ENCODE measurements at regions not wholly inside any gene's neighbourhood (a gene's known extent, or its start where the extent isn't known, plus 50 kb on each side); places are given as distances from the start of the nearest gene placed in this dataset.

DNA sequence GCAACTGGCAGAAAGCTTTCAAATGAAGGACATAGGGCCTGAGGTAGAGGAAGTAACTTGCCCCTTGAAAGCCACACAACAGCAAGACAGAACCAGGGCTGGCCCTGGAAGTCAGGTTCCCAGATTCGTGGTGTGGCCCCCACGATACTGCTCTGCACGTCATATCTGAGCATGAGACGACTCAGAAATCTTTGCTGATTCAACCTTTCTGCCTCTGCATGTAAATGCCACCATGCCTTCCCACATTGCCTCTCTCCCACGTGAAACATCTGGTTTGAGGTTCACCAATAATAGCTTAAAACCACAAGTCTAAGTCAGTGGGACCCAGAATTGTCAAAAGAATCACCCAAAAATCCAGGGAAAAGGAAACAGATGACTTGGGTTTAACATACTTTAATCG lies 214.0 kb upstream of the TRIB2 start:
- Histone ChIP-seq H4K20me1 (ENCODE audit: control insufficient read depth, insufficient read depth, low read length, poor library complexity, severe bottlenecking) (no peaks in the 10 kb centered on the region), H3K36me3 (replicated peaks in 1 of 2; ENCODE audit: control extremely low read depth in 1 of 2, control insufficient read depth in 1 of 2, extremely low read depth in 1 of 2, insufficient read depth in 2 of 2, low read length in 1 of 2) (no peaks in the 10 kb centered on the region), H2AFZ (ENCODE audit: insufficient read depth, low read depth, low read length, poor library complexity, severe bottlenecking) (peak overlapping the region; percentile 26), H3K79me2 (ENCODE audit: control insufficient read depth, insufficient read depth, low read length) (no peaks in the 10 kb centered on the region), H3K4me1 (ENCODE audit: control insufficient read depth in 2 of 2, insufficient read depth in 2 of 2, low read length in 2 of 2) (peaks cover 67 to 73% of the 10 kb centered on the region in 2 donors), H3K27me3 (replicated peaks in 1 of 4; ENCODE audit: control extremely low read depth in 1 of 4, control insufficient read depth in 3 of 4, insufficient read depth in 4 of 4, low read length in 3 of 4) (peaks cover 0 to 18% (median 11%) of the 10 kb centered on the region in 4 experiments), H3K4me3 (ENCODE audit: control extremely low read depth in 1 of 5, extremely low read depth in 1 of 5, insufficient read depth in 1 of 5, low read depth in 2 of 5, low read length in 4 of 5) (no peak overlapping the region), H3K27ac (ENCODE audit: low read length in 2 of 2) (no peak overlapping the region), H3K4me2 (replicated peaks; ENCODE audit: low read depth, low read length, poor library complexity, severe bottlenecking) (peak overlapping the region; percentile 33), H3K9me3 (ENCODE audit: control extremely low read depth in 1 of 3, control insufficient read depth in 2 of 3, insufficient read depth in 1 of 3, low read length in 2 of 3) (no peaks in the 10 kb centered on the region), H3K9ac (ENCODE audit: low read length) (no peak overlapping the region)
- no peak for TF ChIP-seq EZH2 (IDR thresholded peaks at IDR 0.05; ENCODE audit: borderline replicate concordance, insufficient read depth, low read depth, low read length, poor library complexity, severe bottlenecking)
- TF ChIP-seq, protein P1, sequence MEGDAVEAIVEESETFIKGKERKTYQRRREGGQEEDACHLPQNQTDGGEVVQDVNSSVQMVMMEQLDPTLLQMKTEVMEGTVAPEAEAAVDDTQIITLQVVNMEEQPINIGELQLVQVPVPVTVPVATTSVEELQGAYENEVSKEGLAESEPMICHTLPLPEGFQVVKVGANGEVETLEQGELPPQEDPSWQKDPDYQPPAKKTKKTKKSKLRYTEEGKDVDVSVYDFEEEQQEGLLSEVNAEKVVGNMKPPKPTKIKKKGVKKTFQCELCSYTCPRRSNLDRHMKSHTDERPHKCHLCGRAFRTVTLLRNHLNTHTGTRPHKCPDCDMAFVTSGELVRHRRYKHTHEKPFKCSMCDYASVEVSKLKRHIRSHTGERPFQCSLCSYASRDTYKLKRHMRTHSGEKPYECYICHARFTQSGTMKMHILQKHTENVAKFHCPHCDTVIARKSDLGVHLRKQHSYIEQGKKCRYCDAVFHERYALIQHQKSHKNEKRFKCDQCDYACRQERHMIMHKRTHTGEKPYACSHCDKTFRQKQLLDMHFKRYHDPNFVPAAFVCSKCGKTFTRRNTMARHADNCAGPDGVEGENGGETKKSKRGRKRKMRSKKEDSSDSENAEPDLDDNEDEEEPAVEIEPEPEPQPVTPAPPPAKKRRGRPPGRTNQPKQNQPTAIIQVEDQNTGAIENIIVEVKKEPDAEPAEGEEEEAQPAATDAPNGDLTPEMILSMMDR (IDR thresholded peaks at IDR 0.05), result no peak
- intact Hi-C loops (cut with micrococcal nuclease), result loop anchor here (5.0 kb wide), 2 partner anchors 40 to 215 kb away; partner anchors contain the start of gene TRIB2
- peak overlapping the region; percentile 54 for H3K4me3 Mint-ChIP-seq
- CTCF ChIA-PET, result interaction anchor here (0.6 to 2.8 kb wide), 3 partner anchors 83 to 607 kb away, joined by 3 to 9 read pairs (median 3); partner anchors contain the start of gene TRIB2
- ATAC-seq (ENCODE audit: low read depth), result no peak
- H3K4me1 Mint-ChIP-seq, result peaks cover 74% of the 10 kb centered on the region
- POLR2A ChIA-PET, result no interaction called here
- peak; percentile 36 for DNase-seq
- peak overlapping the region; percentile 46 for H3K27ac Mint-ChIP-seq
- H3K9me3 Mint-ChIP-seq (ENCODE audit: insufficient read depth), result no peaks in the 10 kb centered on the region
- peaks cover 20% of the 10 kb centered on the region for H3K27me3 Mint-ChIP-seq
- WGBS (ENCODE audit: insufficient coverage), result 8% methylated on average over 5 of the region's 6 CpGs

GRCh38 chr2:12504443-12504842 lies 212.3 kb upstream of the TRIB2 start:
- TF ChIP-seq, protein P1 (IDR thresholded peaks at IDR 0.05), result no peak
- no peak for TF ChIP-seq EZH2 (IDR thresholded peaks at IDR 0.05; ENCODE audit: borderline replicate concordance, insufficient read depth, low read depth, low read length, poor library complexity, severe bottlenecking)
- ATAC-seq (ENCODE audit: low read depth), result no peak
- WGBS (ENCODE audit: insufficient coverage), result 0% methylated on average over 1 of the region's 4 CpGs
- Histone ChIP-seq H3K9me3 (ENCODE audit: control extremely low read depth in 1 of 3, control insufficient read depth in 2 of 3, insufficient read depth in 1 of 3, low read length in 2 of 3) (no peaks in the 10 kb centered on the region), H3K79me2 (ENCODE audit: control insufficient read depth, insufficient read depth, low read length) (no peaks in the 10 kb centered on the region), H3K27ac (ENCODE audit: low read length in 2 of 2) (no peak overlapping the region), H2AFZ (ENCODE audit: insufficient read depth, low read depth, low read length, poor library complexity, severe bottlenecking) (no peak overlapping the region), H4K20me1 (ENCODE audit: control insufficient read depth, insufficient read depth, low read length, poor library complexity, severe bottlenecking) (no peaks in the 10 kb centered on the region), H3K9ac (ENCODE audit: low read length) (no peak overlapping the region), H3K36me3 (replicated peaks in 1 of 2; ENCODE audit: control extremely low read depth in 1 of 2, control insufficient read depth in 1 of 2, extremely low read depth in 1 of 2, insufficient read depth in 2 of 2, low read length in 1 of 2) (no peaks in the 10 kb centered on the region), H3K27me3 (replicated peaks in 1 of 4; ENCODE audit: control extremely low read depth in 1 of 4, control insufficient read depth in 3 of 4, insufficient read depth in 4 of 4, low read length in 3 of 4) (peaks cover 0 to 22% (median 13%) of the 10 kb centered on the region in 4 experiments), H3K4me2 (replicated peaks; ENCODE audit: low read depth, low read length, poor library complexity, severe bottlenecking) (no peak overlapping the region), H3K4me3 (ENCODE audit: control extremely low read depth in 1 of 5, extremely low read depth in 1 of 5, insufficient read depth in 1 of 5, low read depth in 2 of 5, low read length in 4 of 5) (no peak overlapping the region), H3K4me1 (ENCODE audit: control insufficient read depth in 2 of 2, insufficient read depth in 2 of 2, low read length in 2 of 2) (peaks cover 61 to 64% of the 10 kb centered on the region in 2 donors)
- Mint-ChIP-seq H3K4me3 (no peak overlapping the region), H3K4me1 (peaks cover 63% of the 10 kb centered on the region), H3K27me3 (peaks cover 35% of the 10 kb centered on the region), H3K27ac (no peak overlapping the region), H3K9me3 (ENCODE audit: insufficient read depth) (no peaks in the 10 kb centered on the region)
- no peak for DNase-seq
- ChIA-PET CTCF (interaction anchor here (1.1 kb wide), 1 partner anchor 213 kb away, joined by 3 read pairs; no protein-coding TSS in a partner anchor), POLR2A (no interaction called here)
- intact Hi-C loops (cut with micrococcal nuclease), result loop anchor here (5.0 kb wide), 2 partner anchors 38 to 213 kb away; partner anchors contain the start of gene TRIB2

All from B cell (primary cell).